SK-N-SH treated with all-trans-retinoic acid at 6 μM for 48 hours (cell line): ENCODE measurements at regions not wholly inside any gene's neighbourhood (a gene's known extent, or its start where the extent isn't known, plus 50 kb on each side); places are given as distances from the start of the nearest gene placed in this dataset.

ENCODE experiments used
- ATAC-seq: fragments of 200-7000 bp; cut with Tn5 transposase; 3 replicates; pipeline ENCODE4 v1.9.1; 2020; ENCODE audit warnings: mild to moderate bottlenecking, moderate library complexity
- ARNTL ChIP-seq: fragments of 450-650 bp; formaldehyde crosslinking; IDR thresholded peaks from 2 replicates; pipeline ENCODE4 v1.5.0; 2020; ENCODE audit warnings: low read depth, mild to moderate bottlenecking, moderate library complexity, borderline replicate concordance
- CREB5 ChIP-seq: fragments of 250-450 bp; sonication (Bioruptor Pico); IDR thresholded peaks from 2 replicates; pipeline ENCODE4 v1.5.1; 2020; ENCODE audit warnings: low read depth, mild to moderate bottlenecking, moderate library complexity
- CSDC2 ChIP-seq: fragments of 250-450 bp; sonication (Bioruptor Pico); IDR thresholded peaks from 2 replicates; pipeline ENCODE4 v1.5.0; 2020; ENCODE audit warnings: mild to moderate bottlenecking, moderate library complexity
- CSRNP3 ChIP-seq: fragments of 250-450 bp; sonication (Bioruptor Pico); IDR thresholded peaks from 2 replicates; pipeline ENCODE4 v1.5.1; 2021; ENCODE audit warnings: mild to moderate bottlenecking, moderate library complexity
- ESRRG ChIP-seq: fragments of 250-450 bp; sonication (Bioruptor Pico); IDR thresholded peaks from 2 replicates; pipeline ENCODE4 v1.6.1; 2021; ENCODE audit warnings: mild to moderate bottlenecking
- ISL1 ChIP-seq: fragments of 250-450 bp; sonication (Bioruptor Pico); IDR thresholded peaks from 2 replicates; pipeline ENCODE4 v2.1.2; 2022; ENCODE audit warnings: mild to moderate bottlenecking, moderate library complexity
- OSR1 ChIP-seq: fragments of 250-450 bp; sonication (Bioruptor Pico); IDR thresholded peaks from 2 replicates; pipeline ENCODE4 v1.8.0; 2022; ENCODE audit warnings: moderate library complexity, mild to moderate bottlenecking, inconsistent platforms
- POU6F1 ChIP-seq: fragments of 250-450 bp; sonication (Bioruptor Pico); IDR thresholded peaks from 2 replicates; pipeline ENCODE4 v1.8.0; 2021; ENCODE audit warnings: low read depth, mild to moderate bottlenecking, moderate library complexity, borderline replicate concordance
- PPARA ChIP-seq: fragments of 250-450 bp; sonication (Bioruptor Pico); IDR thresholded peaks from 2 replicates; pipeline ENCODE4 v1.5.0; 2020; ENCODE audit warnings: mild to moderate bottlenecking, borderline replicate concordance
- RARB ChIP-seq: fragments of 250-450 bp; sonication (Bioruptor Pico); IDR thresholded peaks from 2 replicates; pipeline ENCODE4 v1.8.0; 2021; ENCODE audit warnings: mild to moderate bottlenecking, moderate library complexity
- SNAI2 ChIP-seq: fragments of 250-450 bp; sonication (Bioruptor Pico); IDR thresholded peaks from 2 replicates; pipeline ENCODE4 v1.5.0; 2020; ENCODE audit warnings: mild to moderate bottlenecking, moderate library complexity
- TCF4 ChIP-seq: fragments of 250-450 bp; sonication (Bioruptor Pico); IDR thresholded peaks from 2 replicates; pipeline ENCODE4 v1.8.0; 2021; ENCODE audit warnings: mild to moderate bottlenecking, moderate library complexity, borderline replicate concordance
- TSHZ2 ChIP-seq: fragments of 250-450 bp; sonication (Bioruptor Pico); IDR thresholded peaks from 2 replicates; pipeline ENCODE4 v1.5.0; 2020; ENCODE audit warnings: mild to moderate bottlenecking, moderate library complexity
- ZC3H10 ChIP-seq: fragments of 250-450 bp; sonication (Bioruptor Pico); IDR thresholded peaks from 2 replicates; pipeline ENCODE4 v1.5.1; 2021; ENCODE audit warnings: mild to moderate bottlenecking, moderate library complexity
- ZFP3 ChIP-seq: fragments of 250-450 bp; sonication (Bioruptor Pico); IDR thresholded peaks from 2 replicates; pipeline ENCODE4 v1.5.0; 2020; ENCODE audit warnings: mild to moderate bottlenecking, moderate library complexity
- ZFP30 ChIP-seq: fragments of 450-650 bp; formaldehyde crosslinking; IDR thresholded peaks from 2 replicates; pipeline ENCODE4 v1.5.0; 2022; ENCODE audit warnings: mild to moderate bottlenecking, moderate library complexity
- ZNF565 ChIP-seq: fragments of 450-650 bp; formaldehyde crosslinking; conservative IDR thresholded peaks from 2 replicates; pipeline ENCODE4 v1.5.0; 2020; ENCODE audit warnings: low read depth, mild to moderate bottlenecking, moderate library complexity
- ZNF70 ChIP-seq: fragments of 450-650 bp; formaldehyde crosslinking; IDR thresholded peaks from 2 replicates; pipeline ENCODE4 v1.5.0; 2020; ENCODE audit warnings: mild to moderate bottlenecking, moderate library complexity
- TF ChIP-seq, protein P1 (sequence below): fragments of 250-450 bp; sonication (Bioruptor Pico); IDR thresholded peaks from 2 replicates; pipeline ENCODE4 v1.8.0; 2020; ENCODE audit warnings: mild to moderate bottlenecking, moderate library complexity, borderline replicate concordance

- TF ChIP-seq CSRNP3 (CRISPR knock-in tag) = no peak
- TF ChIP-seq PPARA (CRISPR knock-in tag) = no peak
- no peak for TF ChIP-seq ZNF565
- TF ChIP-seq SNAI2 = no peak
- no peak for TF ChIP-seq CSDC2
Measured at GRCh38 chr9:100759215-100759614, 181.3 kb downstream of the CAVIN4 start (continued).

GRCh38 chr9:100761276-100761802 is 183.5 kb downstream of the CAVIN4 start:
- TF ChIP-seq CSRNP3 (CRISPR knock-in tag) (no peak), SNAI2 (no peak), ISL1 (CRISPR knock-in tag) (no peak), ZNF565 (no peak), ZFP3 (CRISPR knock-in tag) (no peak), RARB (CRISPR knock-in tag) (no peak), ZFP30 (CRISPR knock-in tag) (no peak), CREB5 (CRISPR knock-in tag) (no peak), TCF4 (no peak), ZNF70 (no peak), ESRRG (CRISPR knock-in tag) (no peak), CSDC2 (no peak)
- ATAC-seq = no peak

DNA sequence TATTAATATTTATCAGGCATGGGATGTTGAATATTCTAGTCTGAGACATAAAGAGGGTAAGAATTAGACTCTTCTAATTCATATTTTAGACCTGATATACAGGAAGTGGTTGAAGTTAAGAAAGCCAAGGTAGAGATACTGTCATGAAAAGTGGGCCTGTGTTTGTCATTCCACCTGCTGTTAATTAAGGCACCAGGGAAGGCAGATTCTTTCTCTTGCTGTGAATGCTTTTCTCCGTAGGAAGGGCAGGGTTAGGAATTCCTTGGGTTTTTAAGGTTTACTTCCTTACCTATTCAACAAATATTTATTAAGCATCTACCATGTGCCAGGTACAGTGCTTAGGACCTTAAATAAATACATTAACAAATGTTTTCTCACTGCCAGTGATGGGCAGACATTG is 196.4 kb downstream of the CAVIN4 start:
- ATAC-seq = no peak
- TF ChIP-seq ARNTL (CRISPR knock-in tag) (no peak), ESRRG (CRISPR knock-in tag) (no peak), POU6F1 (CRISPR knock-in tag) (no peak), CSDC2 (no peak), ZFP3 (CRISPR knock-in tag) (no peak), OSR1 (no peak), CSRNP3 (CRISPR knock-in tag) (no peak), RARB (CRISPR knock-in tag) (no peak), TCF4 (no peak), SNAI2 (no peak), ZNF565 (no peak), TSHZ2 (CRISPR knock-in tag) (no peak), ZC3H10 (no peak), ZFP30 (CRISPR knock-in tag) (no peak), PPARA (CRISPR knock-in tag) (no peak)
- TF ChIP-seq, protein P1, sequence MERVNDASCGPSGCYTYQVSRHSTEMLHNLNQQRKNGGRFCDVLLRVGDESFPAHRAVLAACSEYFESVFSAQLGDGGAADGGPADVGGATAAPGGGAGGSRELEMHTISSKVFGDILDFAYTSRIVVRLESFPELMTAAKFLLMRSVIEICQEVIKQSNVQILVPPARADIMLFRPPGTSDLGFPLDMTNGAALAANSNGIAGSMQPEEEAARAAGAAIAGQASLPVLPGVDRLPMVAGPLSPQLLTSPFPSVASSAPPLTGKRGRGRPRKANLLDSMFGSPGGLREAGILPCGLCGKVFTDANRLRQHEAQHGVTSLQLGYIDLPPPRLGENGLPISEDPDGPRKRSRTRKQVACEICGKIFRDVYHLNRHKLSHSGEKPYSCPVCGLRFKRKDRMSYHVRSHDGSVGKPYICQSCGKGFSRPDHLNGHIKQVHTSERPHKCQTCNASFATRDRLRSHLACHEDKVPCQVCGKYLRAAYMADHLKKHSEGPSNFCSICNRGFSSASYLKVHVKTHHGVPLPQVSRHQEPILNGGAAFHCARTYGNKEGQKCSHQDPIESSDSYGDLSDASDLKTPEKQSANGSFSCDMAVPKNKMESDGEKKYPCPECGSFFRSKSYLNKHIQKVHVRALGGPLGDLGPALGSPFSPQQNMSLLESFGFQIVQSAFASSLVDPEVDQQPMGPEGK (CRISPR knock-in tag) = no peak
- TF ChIP-seq, all 23 proteins: peak for 0
